ENCODE measurements at regions not wholly inside any gene's neighbourhood (a gene's known extent, or its start where the extent isn't known, plus 50 kb on each side); places are given as distances from the start of the nearest gene placed in this dataset.

DNA sequence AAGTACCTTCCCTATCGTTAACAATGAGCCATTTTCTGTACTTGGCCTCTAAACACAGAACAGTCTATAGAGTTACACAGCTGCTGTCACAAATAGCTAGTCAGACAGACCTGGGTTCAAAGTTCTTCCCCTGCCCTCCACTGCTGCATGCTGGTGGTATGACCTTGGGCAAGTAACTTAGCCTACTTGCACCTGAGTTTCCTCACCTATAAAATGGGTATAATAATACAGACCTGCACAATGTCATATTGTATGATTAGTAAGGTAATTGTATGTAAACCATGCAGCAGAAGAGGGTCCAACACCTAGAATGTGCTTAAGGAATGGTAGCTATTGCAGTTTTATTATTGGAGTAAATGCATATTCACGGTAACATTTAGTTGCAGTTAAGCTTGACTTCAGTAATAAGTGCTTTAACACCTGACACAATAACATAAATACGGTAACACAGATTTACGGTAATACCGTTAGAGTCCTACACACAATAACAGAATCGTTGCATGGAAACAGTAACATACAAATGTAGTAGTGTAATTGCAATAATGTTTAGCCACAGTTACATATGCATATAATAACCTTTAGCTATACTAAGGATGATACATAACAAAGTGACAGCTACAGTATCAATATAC is 193.3 kb upstream of the CSF3R start:
- WGBS, 4 donors, result 88 to 92% (median 91%) methylated on average over 6 of the region's 6 CpGs
- no peak overlapping the region for H3K4me3 ChIP-seq
- H3K36me3 ChIP-seq, result no peaks in the 10 kb centered on the region
- DNase-seq (no peak), ATAC-seq (no peak)
- peaks cover 0 to 52% (median 18%) of the 10 kb centered on the region in 9 donors for H3K27me3 ChIP-seq
- H3K27ac ChIP-seq, result no peak overlapping the region
- intact Hi-C loops (cut with DNase I), result no loop called here
- TF ChIP-seq, protein P1, sequence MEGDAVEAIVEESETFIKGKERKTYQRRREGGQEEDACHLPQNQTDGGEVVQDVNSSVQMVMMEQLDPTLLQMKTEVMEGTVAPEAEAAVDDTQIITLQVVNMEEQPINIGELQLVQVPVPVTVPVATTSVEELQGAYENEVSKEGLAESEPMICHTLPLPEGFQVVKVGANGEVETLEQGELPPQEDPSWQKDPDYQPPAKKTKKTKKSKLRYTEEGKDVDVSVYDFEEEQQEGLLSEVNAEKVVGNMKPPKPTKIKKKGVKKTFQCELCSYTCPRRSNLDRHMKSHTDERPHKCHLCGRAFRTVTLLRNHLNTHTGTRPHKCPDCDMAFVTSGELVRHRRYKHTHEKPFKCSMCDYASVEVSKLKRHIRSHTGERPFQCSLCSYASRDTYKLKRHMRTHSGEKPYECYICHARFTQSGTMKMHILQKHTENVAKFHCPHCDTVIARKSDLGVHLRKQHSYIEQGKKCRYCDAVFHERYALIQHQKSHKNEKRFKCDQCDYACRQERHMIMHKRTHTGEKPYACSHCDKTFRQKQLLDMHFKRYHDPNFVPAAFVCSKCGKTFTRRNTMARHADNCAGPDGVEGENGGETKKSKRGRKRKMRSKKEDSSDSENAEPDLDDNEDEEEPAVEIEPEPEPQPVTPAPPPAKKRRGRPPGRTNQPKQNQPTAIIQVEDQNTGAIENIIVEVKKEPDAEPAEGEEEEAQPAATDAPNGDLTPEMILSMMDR (IDR thresholded peaks at IDR 0.05), result no peak
- no peak for TF ChIP-seq POLR2A (IDR thresholded peaks at IDR 0.05)
- H3K4me1 ChIP-seq, result no peaks in the 10 kb centered on the region
- peaks cover 0 to 3% (median 0%) of the 10 kb centered on the region in 12 donors for H3K9me3 ChIP-seq

DNA sequence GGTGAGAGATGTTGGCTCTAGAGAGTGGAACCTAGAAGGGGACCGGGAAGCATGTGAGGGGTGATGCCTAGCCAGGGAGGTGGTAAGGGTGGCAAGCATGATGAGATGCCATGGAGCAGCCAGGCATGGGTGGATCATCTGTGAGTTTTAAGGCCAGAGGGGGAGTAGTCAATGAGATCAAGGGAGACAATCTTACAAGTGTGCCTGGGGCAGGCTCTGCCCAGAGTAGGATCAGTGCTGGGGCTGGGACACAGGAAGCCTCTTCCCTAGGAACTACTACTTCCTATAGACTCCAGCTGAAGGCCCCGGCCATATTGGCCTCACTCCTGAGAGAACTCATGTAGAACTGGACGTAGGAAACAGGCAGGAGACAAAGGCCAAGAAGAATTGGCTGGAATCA is 192.4 kb upstream of the CSF3R start:
- DNase-seq (no peak), ATAC-seq (no peak)
- Histone ChIP-seq H3K36me3 (no peaks in the 10 kb centered on the region), H3K4me1 (no peaks in the 10 kb centered on the region), H3K4me3 (no peak overlapping the region), H3K9me3 (peaks cover 0 to 3% (median 0%) of the 10 kb centered on the region in 12 donors), H3K27ac (no peak overlapping the region), H3K27me3 (peaks cover 0 to 56% (median 12%) of the 10 kb centered on the region in 9 donors)
- WGBS, 4 donors, result 60 to 71% (median 65%) methylated on average over 3 of the region's 3 CpGs
- intact Hi-C loops (cut with DNase I), result no loop called here
- TF ChIP-seq, protein P1 (IDR thresholded peaks at IDR 0.05), result no peak
- TF ChIP-seq POLR2A (IDR thresholded peaks at IDR 0.05), result no peak

DNA sequence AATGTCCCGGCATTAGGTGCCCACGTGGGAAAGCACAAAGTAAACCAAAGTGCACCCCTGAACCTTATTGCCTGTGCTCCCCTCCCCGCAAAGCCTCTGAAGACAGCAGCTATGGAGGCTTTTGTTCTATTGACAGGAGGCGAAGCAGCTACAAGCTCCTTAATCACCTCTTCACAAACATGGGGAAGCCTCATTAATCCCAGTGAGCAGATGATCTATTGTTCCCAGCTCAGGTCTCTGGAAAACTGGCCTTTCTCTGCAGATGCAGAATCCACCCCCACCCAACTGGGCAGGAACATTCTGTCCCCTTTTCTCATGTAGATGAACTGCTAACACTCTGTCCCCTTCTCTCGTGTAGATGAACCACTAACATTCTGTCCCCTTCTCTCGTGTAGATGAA is 190.5 kb upstream of the CSF3R start:
- intact Hi-C loops (cut with DNase I), result no loop called here
- no peak overlapping the region for H3K27ac ChIP-seq
- DNase-seq, result no peak
- H3K27me3 ChIP-seq, result peaks cover 0 to 60% (median 9%) of the 10 kb centered on the region in 9 donors
- no peaks in the 10 kb centered on the region for H3K4me1 ChIP-seq
- H3K36me3 ChIP-seq, result no peaks in the 10 kb centered on the region
- H3K9me3 ChIP-seq, result peaks cover 0 to 3% (median 0%) of the 10 kb centered on the region in 12 donors
- WGBS, 4 donors, result 46 to 53% (median 51%) methylated on average over 6 of the region's 6 CpGs
- ATAC-seq, result no peak
- TF ChIP-seq POLR2A (IDR thresholded peaks at IDR 0.05), result no peak
- TF ChIP-seq, protein P1 (IDR thresholded peaks at IDR 0.05), result no peak
- H3K4me3 ChIP-seq, result no peak overlapping the region

- H3K4me1 ChIP-seq, result no peaks in the 10 kb centered on the region
- H3K9me3 ChIP-seq, result no peaks in the 10 kb centered on the region
- no peak overlapping the region for H3K27ac ChIP-seq
- peaks cover 0 to 63% (median 13%) of the 10 kb centered on the region in 9 donors for H3K27me3 ChIP-seq
- no peak for DNase-seq
- no peak for ATAC-seq
- no peak overlapping the region for H3K4me3 ChIP-seq
- intact Hi-C loops (cut with DNase I), result no loop called here
- TF ChIP-seq POLR2A (IDR thresholded peaks at IDR 0.05), result no peak
- no peaks in the 10 kb centered on the region for H3K36me3 ChIP-seq
- 50 to 61% (median 57%) methylated on average over 9 of the region's 9 CpGs for WGBS, 4 donors
Measured at GRCh38 chr1:36669262-36669661, 186.5 kb upstream of the CSF3R start.

- H3K4me1 ChIP-seq, result no peaks in the 10 kb centered on the region
- no peaks in the 10 kb centered on the region for H3K36me3 ChIP-seq
- H3K27ac ChIP-seq, result no peak overlapping the region
- H3K4me3 ChIP-seq, result no peak overlapping the region
- no peaks in the 10 kb centered on the region for H3K9me3 ChIP-seq
- whole genome bisulfite sequencing, 4 donors, result 31 to 47% (median 44%) methylated on average over 4 of the region's 4 CpGs
- DNase-seq, result no peak
- ATAC-seq, result no peak
- H3K27me3 ChIP-seq, result peaks cover 0 to 51% (median 8%) of the 10 kb centered on the region in 9 donors
- TF ChIP-seq POLR2A (IDR thresholded peaks at IDR 0.05), result no peak
- TF ChIP-seq, protein P1 (IDR thresholded peaks at IDR 0.05), result no peak
- intact Hi-C loops (cut with DNase I), result no loop called here
Measured at GRCh38 chr1:36667836-36668235, 185.1 kb upstream of the CSF3R start.

Data from heart left ventricle (tissue), 16 donors.